Thymus (tissue), 11 donors: ENCODE measurements at regions not wholly inside any gene's neighbourhood (a gene's known extent, or its start where the extent isn't known, plus 50 kb on each side); places are given as distances from the start of the nearest gene placed in this dataset.
"Not testable (repeated sequence)": the region's sequence is repeated elsewhere in the genome, so short reads cannot be mapped to it uniquely, and the experiment has no call there.

Source experiments
- DNase-seq, 9 donors: peaks; one replicate each; pipeline ENCODE4 v3.0.0-alpha.2; 2013; ENCODE audit warnings: low spot score in 9 of 9, low read depth in 6 of 9, missing footprints in 1 of 9
- H3K27ac ChIP-seq, 2 donors: one replicate each; pipeline ENCODE4 v1.5.1; 2013; ENCODE audit warnings: control low read depth in 1 of 2, low read depth in 1 of 2, low read length in 1 of 2, mild to moderate bottlenecking in 1 of 2, moderate library complexity in 1 of 2
- H3K27me3 ChIP-seq, 2 donors: one replicate each; pipeline ENCODE4 v1.5.1; 2013; ENCODE audit warnings: low read length in 1 of 2; ENCODE audit not compliant: control insufficient read depth in 2 of 2, insufficient read depth in 1 of 2
- H3K36me3 ChIP-seq, 2 donors: one replicate each; pipeline ENCODE4 v1.5.1; 2013; ENCODE audit warnings: low read length in 1 of 2, mild to moderate bottlenecking in 1 of 2, moderate library complexity in 1 of 2; ENCODE audit not compliant: control insufficient read depth in 2 of 2, insufficient read depth in 2 of 2
- H3K4me1 ChIP-seq, 2 donors: one replicate each; pipeline ENCODE4 v1.5.1; 2013; ENCODE audit warnings: low read length in 2 of 2; ENCODE audit not compliant: control insufficient read depth in 2 of 2, insufficient read depth in 2 of 2
- H3K4me3 ChIP-seq, 2 donors: one replicate each; pipeline ENCODE4 v1.5.1; 2013; ENCODE audit warnings: low read length in 2 of 2, control low read depth in 1 of 2, mild to moderate bottlenecking in 1 of 2
- H3K9me3 ChIP-seq, 2 donors: one replicate each; pipeline ENCODE4 v1.5.1; 2013; ENCODE audit warnings: low read length in 1 of 2, mild to moderate bottlenecking in 1 of 2; ENCODE audit not compliant: control insufficient read depth in 2 of 2, insufficient read depth in 1 of 2
- WGBS: extraction: QIAGEN DNeasy Blood & Tissue Kit; methylation state at CpG from one replicate; pipeline ENCODE4 v1.1.7; 2013; 5-methylcytosine and 5-hydroxymethylcytosine counted together
- donor health status: healthy.

GRCh38 chr2:149709496-149710263, 122.1 kb upstream of the MMADHC start:
- no peak overlapping the region for H3K4me3 ChIP-seq
- no peaks in the 10 kb centered on the region for H3K9me3 ChIP-seq
- 89% methylated on average over 8 of the region's 8 CpGs for WGBS
- no peak overlapping the region for H3K27ac ChIP-seq
- no peak for DNase-seq
- H3K27me3 ChIP-seq, result no peaks in the 10 kb centered on the region
- H3K4me1 ChIP-seq, result no peaks in the 10 kb centered on the region
- H3K36me3 ChIP-seq, result no peaks in the 10 kb centered on the region

DNA sequence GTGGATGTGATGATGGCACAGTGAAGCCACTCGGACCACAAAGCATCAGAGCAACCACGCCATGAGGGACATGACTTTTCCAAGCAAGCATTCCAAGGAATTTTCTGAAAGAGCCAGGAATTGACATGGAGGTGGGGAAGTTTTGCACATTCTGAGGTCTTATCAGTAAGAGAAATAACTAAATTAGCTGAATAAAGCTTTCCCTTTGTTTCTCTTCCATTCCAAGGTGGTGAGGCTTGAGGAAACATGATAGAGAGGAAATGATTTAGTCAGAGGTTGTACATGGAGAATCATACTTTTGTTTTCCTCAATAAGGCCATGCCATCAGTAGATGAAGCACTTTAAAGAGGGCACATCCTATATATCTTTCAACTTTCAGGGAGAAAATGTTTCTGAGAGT, 115.7 kb upstream of the MMADHC start:
- DNase-seq, result no peak
- Histone ChIP-seq H3K27me3 (no peaks in the 10 kb centered on the region), H3K36me3 (no peaks in the 10 kb centered on the region), H3K9me3 (no peaks in the 10 kb centered on the region), H3K4me3 (no peak overlapping the region), H3K4me1 (no peaks in the 10 kb centered on the region), H3K27ac (no peak overlapping the region)
- 95% methylated on average over 2 of the region's 2 CpGs for WGBS

DNA sequence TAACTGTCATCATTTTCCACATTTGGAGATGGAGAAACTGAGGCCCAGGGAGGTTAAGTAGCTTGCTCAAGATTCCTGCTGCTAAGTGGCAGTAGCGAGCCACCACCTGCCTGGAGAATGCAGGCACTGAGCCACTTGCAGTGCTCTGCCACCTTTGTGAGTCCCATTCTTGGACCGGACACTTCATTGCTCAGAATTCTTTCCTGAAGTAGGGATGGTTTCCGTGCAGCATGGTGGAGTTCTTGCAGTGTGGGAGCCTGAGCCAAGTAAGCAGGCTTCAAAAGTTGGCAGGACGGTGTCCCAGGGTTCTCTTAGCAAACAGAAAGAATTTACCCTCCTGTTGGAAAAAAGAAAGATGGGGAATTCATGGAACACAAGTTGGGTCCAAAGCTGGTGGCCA, 115.0 kb upstream of the MMADHC start:
- H3K4me1 ChIP-seq, result no peaks in the 10 kb centered on the region
- no peaks in the 10 kb centered on the region for H3K36me3 ChIP-seq
- no peak for DNase-seq
- 95% methylated on average over 4 of the region's 4 CpGs for WGBS
- H3K27me3 ChIP-seq, result no peaks in the 10 kb centered on the region
- H3K27ac ChIP-seq, result no peak overlapping the region
- H3K9me3 ChIP-seq, result no peaks in the 10 kb centered on the region
- no peak overlapping the region for H3K4me3 ChIP-seq

GRCh38 chr2:149701241-149701640, 113.7 kb upstream of the MMADHC start:
- no peaks in the 10 kb centered on the region for H3K9me3 ChIP-seq
- H3K36me3 ChIP-seq, result no peaks in the 10 kb centered on the region
- no peak for DNase-seq
- no peaks in the 10 kb centered on the region for H3K27me3 ChIP-seq
- H3K4me3 ChIP-seq, result no peak overlapping the region
- H3K4me1 ChIP-seq, result no peaks in the 10 kb centered on the region
- no peak overlapping the region for H3K27ac ChIP-seq
- 98% methylated on average over 2 of the region's 2 CpGs for WGBS

GRCh38 chr2:149692961-149693396, 105.4 kb upstream of the MMADHC start:
- no peak overlapping the region for H3K27ac ChIP-seq
- DNase-seq, result no peak
- H3K4me1 ChIP-seq, result no peaks in the 10 kb centered on the region
- no peak overlapping the region for H3K4me3 ChIP-seq
- no peaks in the 10 kb centered on the region for H3K27me3 ChIP-seq
- H3K36me3 ChIP-seq, result no peaks in the 10 kb centered on the region
- no peaks in the 10 kb centered on the region for H3K9me3 ChIP-seq
- WGBS, result 95% methylated on average over 3 of the region's 3 CpGs

DNA sequence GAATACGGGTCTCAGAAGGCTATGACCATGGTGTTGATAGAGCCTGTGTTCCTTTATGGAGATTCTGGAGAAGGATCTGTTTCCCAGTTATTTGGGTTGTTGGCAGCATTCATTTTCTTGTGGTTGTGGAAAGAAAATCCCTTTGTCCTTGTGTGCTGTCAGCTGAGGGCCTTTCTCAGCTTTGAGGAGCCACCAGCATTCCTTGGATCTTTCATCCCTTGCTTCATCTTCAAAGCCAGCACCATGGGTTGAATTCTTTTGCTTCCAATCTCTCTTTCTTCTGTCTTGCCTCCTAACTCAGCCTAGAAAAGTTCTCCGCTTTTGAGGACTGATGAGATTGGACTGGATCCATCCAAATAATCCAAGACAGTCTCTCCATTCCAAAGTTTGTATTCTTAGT, 103.2 kb upstream of the MMADHC start:
- Histone ChIP-seq H3K27me3 (no peaks in the 10 kb centered on the region), H3K36me3 (no peaks in the 10 kb centered on the region), H3K4me1 (no peaks in the 10 kb centered on the region), H3K27ac (no peak overlapping the region), H3K4me3 (no peak overlapping the region), H3K9me3 (no peaks in the 10 kb centered on the region)
- WGBS, result 92% methylated on average over 2 of the region's 2 CpGs
- DNase-seq, result no peak

DNA sequence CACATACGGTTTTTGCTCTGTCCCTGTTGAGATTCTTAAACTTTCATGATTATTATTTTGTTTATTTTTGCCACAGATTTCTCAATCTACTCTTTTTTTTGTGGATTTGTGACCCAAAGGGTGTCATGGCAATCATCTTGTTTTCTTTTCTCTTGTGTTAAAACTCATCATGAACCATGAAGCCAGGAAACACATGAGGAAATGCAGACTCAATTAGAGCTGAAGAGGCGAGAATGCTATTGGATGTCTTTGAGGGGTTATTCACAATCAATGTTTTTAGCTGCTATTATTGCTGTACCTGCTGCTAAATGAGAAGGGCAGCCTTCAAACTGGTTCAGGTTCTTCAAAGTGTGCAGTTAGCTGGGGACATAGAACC, 99.5 kb upstream of the MMADHC start:
- Histone ChIP-seq H3K4me1 (no peaks in the 10 kb centered on the region), H3K4me3 (no peak overlapping the region), H3K36me3 (no peaks in the 10 kb centered on the region), H3K9me3 (no peaks in the 10 kb centered on the region), H3K27ac (no peak overlapping the region), H3K27me3 (no peaks in the 10 kb centered on the region)
- 83% methylated on average over 2 of the region's 2 CpGs for WGBS
- DNase-seq, result no peak

DNA sequence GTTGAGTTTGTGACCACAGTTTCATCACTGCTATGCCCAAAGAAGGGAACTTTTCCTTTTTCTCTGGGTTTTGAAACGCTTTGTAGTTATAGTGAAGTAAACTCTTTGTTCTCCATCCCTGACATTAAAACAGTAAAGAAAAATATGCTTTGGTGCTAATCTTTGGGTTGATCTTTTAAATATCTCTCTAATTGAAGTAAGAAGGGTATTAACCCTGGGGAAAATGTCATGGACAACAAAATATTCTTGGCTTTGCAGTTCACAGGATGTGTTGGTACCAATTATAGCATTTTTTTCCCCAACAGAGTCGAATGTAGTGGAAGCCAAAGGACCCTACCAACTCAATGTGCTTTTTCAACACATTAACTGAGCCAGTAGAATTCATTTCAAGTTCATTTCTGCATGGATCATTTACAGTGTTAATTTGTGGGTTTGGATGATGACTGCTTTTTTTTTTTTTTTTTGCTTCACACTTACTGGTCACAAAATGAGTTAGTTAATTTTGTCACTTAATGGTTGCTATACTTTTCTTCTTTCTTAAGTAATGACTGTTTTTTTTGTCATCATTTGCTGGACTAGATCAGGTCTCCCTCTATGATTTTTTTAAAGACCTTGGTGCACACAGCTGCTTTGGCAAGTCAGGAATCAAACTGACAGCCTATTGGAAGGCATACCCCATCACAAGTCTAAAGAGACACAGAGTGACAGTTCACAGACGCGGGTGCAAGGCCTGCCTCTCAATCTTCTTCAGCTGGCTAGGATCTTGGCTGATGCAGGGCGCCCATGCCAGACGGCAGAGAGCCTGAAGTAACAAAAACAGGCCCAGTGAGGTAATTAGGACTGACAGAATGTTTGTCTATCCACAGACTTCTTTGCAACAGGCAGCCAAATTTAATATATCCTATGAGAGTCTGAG, 98.8 kb upstream of the MMADHC start:
- no peak for DNase-seq
- Histone ChIP-seq H3K9me3 (no peaks in the 10 kb centered on the region), H3K27ac (no peak overlapping the region), H3K4me3 (no peak overlapping the region), H3K27me3 (no peaks in the 10 kb centered on the region), H3K36me3 (no peaks in the 10 kb centered on the region), H3K4me1 (no peaks in the 10 kb centered on the region)
- 80% methylated on average over 6 of the region's 6 CpGs for WGBS

DNA sequence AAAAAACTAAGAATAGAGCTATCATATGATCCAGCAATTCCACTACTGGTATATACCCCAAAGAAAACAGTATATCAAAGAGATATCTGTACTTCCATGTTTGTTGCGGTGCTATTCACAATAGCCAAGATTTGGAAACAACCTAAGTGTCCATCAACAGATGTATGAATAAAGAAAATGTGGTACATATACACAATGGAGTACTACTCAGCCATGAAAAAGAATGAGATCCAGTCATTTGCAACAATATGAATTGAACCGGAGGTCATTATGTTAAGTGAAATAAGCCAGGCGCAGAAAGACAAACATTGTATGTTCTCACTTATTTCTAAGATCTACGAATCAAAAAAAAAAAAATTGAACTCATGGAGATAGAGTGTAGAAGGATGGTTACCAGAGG, 97.8 kb upstream of the MMADHC start:
- H3K9me3 ChIP-seq, H3K36me3 ChIP-seq, H3K27ac ChIP-seq, H3K4me3 ChIP-seq, H3K4me1 ChIP-seq, H3K27me3 ChIP-seq, DNase-seq: not testable (repeated sequence)
- WGBS, result 97% methylated on average over 4 of the region's 4 CpGs
